Fibroblast of the aortic adventitia (primary cell): ENCODE measurements at regions not wholly inside any gene's neighbourhood (a gene's known extent, or its start where the extent isn't known, plus 50 kb on each side); places are given as distances from the start of the nearest gene placed in this dataset.

Experiments used
- DNase-seq: peaks from one replicate; pipeline ENCODE4 v3.0.0-alpha.2; 2010; ENCODE audit warnings: low read depth
- H3K4me3 ChIP-seq: 2 replicates; pipeline ENCODE4 v1.5.1; 2011; ENCODE audit warnings: low read depth, mild to moderate bottlenecking, control low read depth, low read length, moderate library complexity
- CTCF ChIP-seq: IDR thresholded peaks from 2 replicates; pipeline ENCODE4 v1.5.1; 2011; ENCODE audit warnings: mild to moderate bottlenecking, low read length, control low read depth, inconsistent platforms; ENCODE audit not compliant: insufficient read depth

- no peak for DNase-seq
- H3K4me3 ChIP-seq: no peak overlapping the region
- TF ChIP-seq CTCF: no peak
Observed at GRCh38 chr4:106869551-106869950, 166.6 kb downstream of the DKK2 start.

- peak; percentile 19 for DNase-seq
- TF ChIP-seq CTCF: no peak
- no peak overlapping the region for H3K4me3 ChIP-seq
Observed at GRCh38 chr4:106868381-106869035, 167.6 kb downstream of the DKK2 start.

- no peak overlapping the region for H3K4me3 ChIP-seq
- DNase-seq: peak; percentile 30
- no peak for TF ChIP-seq CTCF
Observed at GRCh38 chr4:106864231-106864630, 171.9 kb downstream of the DKK2 start.

GRCh38 chr4:106854569-106855351 is 181.4 kb downstream of the DKK2 start:
- no peak for DNase-seq
- TF ChIP-seq CTCF: no peak
- no peak overlapping the region for H3K4me3 ChIP-seq

GRCh38 chr4:106852426-106852825 is 183.7 kb downstream of the DKK2 start:
- H3K4me3 ChIP-seq: no peak overlapping the region
- no peak for DNase-seq
- TF ChIP-seq CTCF: no peak

- no peak for TF ChIP-seq CTCF
Observed at GRCh38 chr4:106851726-106852125, 184.4 kb downstream of the DKK2 start.

More at GRCh38 chr4:106851726-106852125, 184.4 kb downstream of the DKK2 start:
- no peak overlapping the region for H3K4me3 ChIP-seq
- no peak for DNase-seq
